ENCODE measurements at regions not wholly inside any gene's neighbourhood (a gene's known extent, or its start where the extent isn't known, plus 50 kb on each side); places are given as distances from the start of the nearest gene placed in this dataset.

GRCh38 chr9:87093777-87094176 lies 146.5 kb upstream of the GAS1 start:
- Histone ChIP-seq H3K27me3 (no peaks in the 10 kb centered on the region), H3K27ac (no peak overlapping the region), H3K9ac (ENCODE audit: low read depth in 2 of 2, low read length in 2 of 2) (no peak overlapping the region), H3K36me3 (no peaks in the 10 kb centered on the region), H3K4me1 (no peaks in the 10 kb centered on the region), H3K9me3 (no peaks in the 10 kb centered on the region), H3K4me3 (no peak overlapping the region)
- DNase-seq, result no peak
- intact Hi-C loops (cut with DNase I), result no loop called here
- TF ChIP-seq CTCF (IDR thresholded peaks at IDR 0.05), result no peak

- Histone ChIP-seq H3K9me3 (no peaks in the 10 kb centered on the region), H3K9ac (ENCODE audit: low read depth in 2 of 2, low read length in 2 of 2) (no peak overlapping the region), H3K27ac (no peak overlapping the region), H3K36me3 (no peaks in the 10 kb centered on the region), H3K27me3 (no peaks in the 10 kb centered on the region), H3K4me1 (no peaks in the 10 kb centered on the region), H3K4me3 (no peak overlapping the region)
- no peak for TF ChIP-seq CTCF (IDR thresholded peaks at IDR 0.05)
- DNase-seq, result no peak
- intact Hi-C loops (cut with DNase I), result no loop called here
Observed at GRCh38 chr9:87095951-87096350, 148.6 kb upstream of the GAS1 start.

- DNase-seq, result no peak
- Histone ChIP-seq H3K36me3 (no peaks in the 10 kb centered on the region), H3K27ac (no peak overlapping the region), H3K27me3 (no peaks in the 10 kb centered on the region), H3K4me1 (no peaks in the 10 kb centered on the region), H3K9ac (ENCODE audit: low read depth in 2 of 2, low read length in 2 of 2) (no peak overlapping the region), H3K4me3 (no peak overlapping the region), H3K9me3 (no peaks in the 10 kb centered on the region)
- intact Hi-C loops (cut with DNase I), result no loop called here
- no peak for TF ChIP-seq CTCF (IDR thresholded peaks at IDR 0.05)
Observed at GRCh38 chr9:87096506-87096905, 149.2 kb upstream of the GAS1 start.

- Histone ChIP-seq H3K4me1 (no peaks in the 10 kb centered on the region), H3K9ac (ENCODE audit: low read depth in 2 of 2, low read length in 2 of 2) (no peak overlapping the region), H3K36me3 (no peaks in the 10 kb centered on the region), H3K27me3 (no peaks in the 10 kb centered on the region), H3K27ac (no peak overlapping the region), H3K9me3 (no peaks in the 10 kb centered on the region), H3K4me3 (no peak overlapping the region)
- TF ChIP-seq CTCF (IDR thresholded peaks at IDR 0.05), result no peak
- DNase-seq, result no peak
- intact Hi-C loops (cut with DNase I), result no loop called here
Observed at GRCh38 chr9:87097238-87097637, 149.9 kb upstream of the GAS1 start.

GRCh38 chr9:87099407-87099806 lies 152.1 kb upstream of the GAS1 start:
- intact Hi-C loops (cut with DNase I), result no loop called here

More at GRCh38 chr9:87099407-87099806, 152.1 kb upstream of the GAS1 start:
- no peak for TF ChIP-seq CTCF (IDR thresholded peaks at IDR 0.05)
- Histone ChIP-seq H3K9ac (ENCODE audit: low read depth in 2 of 2, low read length in 2 of 2) (no peak overlapping the region), H3K4me3 (no peak overlapping the region), H3K27me3 (no peaks in the 10 kb centered on the region), H3K9me3 (no peaks in the 10 kb centered on the region), H3K4me1 (no peaks in the 10 kb centered on the region), H3K27ac (no peak overlapping the region), H3K36me3 (no peaks in the 10 kb centered on the region)
- no peak for DNase-seq
